Fibroblast of villous mesenchyme (primary cell): ENCODE measurements at regions not wholly inside any gene's neighbourhood (a gene's known extent, or its start where the extent isn't known, plus 50 kb on each side); places are given as distances from the start of the nearest gene placed in this dataset.

Source experiments
- DNase-seq: peaks from one replicate; pipeline ENCODE4 v3.0.0-alpha.2; 2010; ENCODE audit warnings: low read depth
- H3K4me3 ChIP-seq: 2 replicates; pipeline ENCODE4 v1.5.1; 2011; ENCODE audit warnings: low read depth, mild to moderate bottlenecking, low read length
- TF ChIP-seq, protein P1 (sequence below): IDR thresholded peaks from 2 replicates; pipeline ENCODE4 v1.5.1; 2012; ENCODE audit warnings: low read depth, mild to moderate bottlenecking, low read length; ENCODE audit not compliant: insufficient read depth

DNA sequence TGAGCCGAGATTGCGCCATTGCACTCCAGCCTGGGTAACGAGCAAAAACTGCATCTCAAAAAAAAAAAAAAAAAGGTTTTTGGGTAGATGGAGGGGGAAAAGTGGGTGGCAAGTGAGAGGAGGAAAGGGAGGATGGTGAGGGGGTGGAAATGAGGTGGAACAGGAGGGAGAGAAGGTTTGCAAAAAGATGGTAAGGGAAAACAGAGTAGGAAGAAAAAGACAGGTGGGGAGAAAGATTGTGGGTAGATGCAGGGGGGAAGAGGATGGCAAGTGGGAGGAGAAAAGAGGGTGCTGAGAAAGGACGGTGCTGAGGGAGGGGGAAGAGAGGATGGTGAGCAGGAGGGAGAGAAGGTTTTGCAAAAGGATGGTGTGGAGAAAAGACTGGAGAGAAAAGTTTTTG, 57.8 kb upstream of the C1QTNF9B start:
- no peak for DNase-seq
- H3K4me3 ChIP-seq: no peak overlapping the region
- TF ChIP-seq, protein P1, sequence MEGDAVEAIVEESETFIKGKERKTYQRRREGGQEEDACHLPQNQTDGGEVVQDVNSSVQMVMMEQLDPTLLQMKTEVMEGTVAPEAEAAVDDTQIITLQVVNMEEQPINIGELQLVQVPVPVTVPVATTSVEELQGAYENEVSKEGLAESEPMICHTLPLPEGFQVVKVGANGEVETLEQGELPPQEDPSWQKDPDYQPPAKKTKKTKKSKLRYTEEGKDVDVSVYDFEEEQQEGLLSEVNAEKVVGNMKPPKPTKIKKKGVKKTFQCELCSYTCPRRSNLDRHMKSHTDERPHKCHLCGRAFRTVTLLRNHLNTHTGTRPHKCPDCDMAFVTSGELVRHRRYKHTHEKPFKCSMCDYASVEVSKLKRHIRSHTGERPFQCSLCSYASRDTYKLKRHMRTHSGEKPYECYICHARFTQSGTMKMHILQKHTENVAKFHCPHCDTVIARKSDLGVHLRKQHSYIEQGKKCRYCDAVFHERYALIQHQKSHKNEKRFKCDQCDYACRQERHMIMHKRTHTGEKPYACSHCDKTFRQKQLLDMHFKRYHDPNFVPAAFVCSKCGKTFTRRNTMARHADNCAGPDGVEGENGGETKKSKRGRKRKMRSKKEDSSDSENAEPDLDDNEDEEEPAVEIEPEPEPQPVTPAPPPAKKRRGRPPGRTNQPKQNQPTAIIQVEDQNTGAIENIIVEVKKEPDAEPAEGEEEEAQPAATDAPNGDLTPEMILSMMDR: no peak

DNA sequence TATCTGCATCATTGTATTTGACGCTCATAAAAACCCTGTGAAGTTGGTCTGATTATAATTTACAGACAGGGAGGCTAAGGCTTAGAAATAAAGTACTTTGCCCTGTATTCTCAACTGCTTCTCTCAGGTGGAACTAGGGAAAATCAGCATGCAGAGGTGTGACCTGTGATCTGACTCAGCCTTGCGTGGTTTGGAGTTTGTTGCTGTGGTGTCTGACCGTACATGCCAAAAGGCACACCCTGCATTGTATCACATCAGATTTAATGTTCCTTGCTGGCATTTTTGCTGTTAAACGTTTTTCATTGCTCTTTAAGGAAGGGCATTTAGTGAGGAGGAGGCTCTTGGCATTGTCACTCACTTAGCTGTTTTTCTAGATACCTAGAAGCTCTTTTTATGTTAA, 58.8 kb upstream of the C1QTNF9B start:
- TF ChIP-seq, protein P1: no peak
- DNase-seq: peak; percentile 43
- H3K4me3 ChIP-seq: no peak overlapping the region

GRCh38 chr13:23957981-23958380, 60.7 kb upstream of the C1QTNF9B start:
- no peak for DNase-seq
- H3K4me3 ChIP-seq: no peak overlapping the region
- TF ChIP-seq, protein P1: no peak

GRCh38 chr13:23959231-23959862, 62.0 kb upstream of the C1QTNF9B start:
- H3K4me3 ChIP-seq: no peak overlapping the region
- TF ChIP-seq, protein P1: no peak
- DNase-seq: no peak

GRCh38 chr13:23960566-23961156, 63.4 kb upstream of the C1QTNF9B start:
- H3K4me3 ChIP-seq: no peak overlapping the region
- DNase-seq: peak; percentile 52
- TF ChIP-seq, protein P1: peak; percentile 83

- H3K4me3 ChIP-seq: no peak overlapping the region
- no peak for DNase-seq
- TF ChIP-seq, protein P1: no peak
These were observed 66.1 kb upstream of the C1QTNF9B start for GRCh38 chr13:23963184-23963931.
